NOMO-1 (cell line): ENCODE measurements at regions not wholly inside any gene's neighbourhood (a gene's known extent, or its start where the extent isn't known, plus 50 kb on each side); places are given as distances from the start of the nearest gene placed in this dataset.

Experiments used
- DNase-seq, 2 experiments: peaks; one replicate each; lab custom pipeline; 2025; ENCODE audit not compliant: unreplicated experiment in 2 of 2; lab: John Stamatoyannopoulos, UW

DNA sequence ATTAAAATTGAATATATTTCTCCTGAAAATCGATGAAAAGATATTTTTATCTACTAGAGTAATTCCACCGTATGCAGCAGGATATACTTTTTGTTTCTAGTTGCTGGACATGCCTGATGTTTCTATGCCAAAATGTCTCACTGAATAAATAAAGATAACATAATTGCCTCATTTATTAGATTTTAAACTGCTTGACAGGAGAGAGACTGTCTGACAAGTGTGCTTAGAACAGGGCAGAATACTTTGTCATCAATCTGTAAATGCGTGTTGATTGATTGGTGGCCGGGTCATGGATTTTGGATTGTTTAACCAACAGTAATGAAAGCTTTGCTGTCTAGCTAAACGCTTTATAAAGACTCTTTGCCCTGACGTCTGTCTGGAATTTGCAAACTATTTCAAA, 339.0 kb downstream of the CHRM3 start:
- DNase-seq, result no peak

DNA sequence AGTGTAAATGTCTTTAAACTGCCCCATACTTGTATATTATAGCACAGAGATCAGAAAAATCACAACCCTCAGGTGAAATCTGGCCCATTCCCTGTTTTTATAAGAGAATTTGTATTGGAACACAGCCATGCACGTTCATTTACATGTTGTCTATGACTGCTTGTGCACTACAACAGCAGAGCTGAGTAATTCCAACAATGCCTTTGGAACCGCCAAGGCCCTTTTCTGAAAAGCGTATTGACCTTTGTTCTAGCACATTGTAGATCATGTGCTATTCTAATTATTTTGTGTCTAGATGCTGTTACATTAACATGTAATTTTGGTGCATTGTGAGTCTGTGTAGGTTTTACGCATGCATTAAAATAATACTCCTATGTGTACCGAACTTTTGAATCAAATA, 339.6 kb downstream of the CHRM3 start:
- DNase-seq, result no peak

DNA sequence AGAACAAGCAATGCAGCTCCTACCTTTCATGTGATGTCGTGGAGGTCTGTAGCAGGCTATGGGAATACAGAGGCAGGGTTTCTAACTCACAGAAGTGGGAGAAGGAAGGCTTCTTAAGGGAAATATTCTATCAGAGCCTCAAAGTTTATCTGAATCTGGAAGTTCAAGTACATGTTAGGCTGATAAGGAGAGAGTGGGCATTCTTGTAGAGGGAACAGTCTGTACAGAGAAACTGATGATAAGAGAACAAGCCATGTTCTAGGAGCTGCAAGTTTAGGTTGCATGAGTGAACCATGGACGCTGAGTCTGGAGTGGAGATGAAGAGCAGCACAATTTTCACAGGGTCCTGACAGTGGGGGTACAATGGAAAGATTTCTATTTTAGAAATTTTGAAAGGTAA, 344.0 kb downstream of the CHRM3 start:
- DNase-seq, result no peak

DNA sequence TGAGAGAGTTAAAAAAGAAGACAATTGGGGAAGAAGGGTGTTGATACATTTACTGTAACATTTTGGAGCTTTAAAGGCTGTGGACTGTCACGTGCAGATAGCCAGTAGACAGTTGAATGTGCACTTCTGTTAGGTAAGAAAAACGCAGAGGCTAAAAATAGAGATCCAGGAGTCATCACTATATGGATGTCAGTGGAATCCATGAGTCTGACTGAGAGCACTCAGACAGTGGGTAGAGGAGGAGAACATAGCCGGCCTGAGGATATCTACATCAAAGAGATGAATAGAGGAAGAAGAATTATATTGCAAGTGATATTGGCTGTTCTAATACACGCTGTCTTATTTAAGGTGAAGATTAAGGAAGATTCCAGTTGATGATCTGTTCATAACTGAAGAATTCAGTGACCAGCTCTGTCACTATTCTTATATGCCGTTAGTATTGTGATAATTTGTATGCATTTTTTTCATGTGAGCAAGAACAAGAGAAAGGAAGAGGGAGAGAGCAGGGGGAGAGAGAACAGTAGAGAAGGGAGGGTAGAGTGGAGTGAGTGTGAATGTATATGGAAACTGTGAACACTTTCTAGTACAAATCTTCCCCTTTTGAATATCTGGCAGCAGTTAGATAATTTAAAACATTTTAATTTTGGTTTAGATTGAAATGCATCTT, 344.8 kb downstream of the CHRM3 start:
- no peak for DNase-seq

DNA sequence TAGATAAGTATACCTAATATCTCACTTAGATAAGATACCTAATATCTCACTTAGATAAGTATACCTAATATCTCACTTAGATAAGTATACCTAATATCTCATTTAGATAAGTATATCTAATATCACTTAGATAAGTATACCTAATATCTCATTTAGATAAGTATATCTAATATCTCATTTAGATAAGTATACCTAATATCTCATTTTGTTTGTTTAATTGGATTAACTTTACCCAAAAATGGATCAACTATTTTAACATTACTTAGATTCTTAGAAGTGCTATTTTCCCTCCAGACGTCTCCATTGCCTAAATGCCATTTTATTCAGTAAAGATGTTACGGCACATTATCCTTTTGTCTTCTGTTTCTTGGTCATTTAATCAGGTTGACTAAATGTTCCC, 346.4 kb downstream of the CHRM3 start:
- DNase-seq, result no peak

DNA sequence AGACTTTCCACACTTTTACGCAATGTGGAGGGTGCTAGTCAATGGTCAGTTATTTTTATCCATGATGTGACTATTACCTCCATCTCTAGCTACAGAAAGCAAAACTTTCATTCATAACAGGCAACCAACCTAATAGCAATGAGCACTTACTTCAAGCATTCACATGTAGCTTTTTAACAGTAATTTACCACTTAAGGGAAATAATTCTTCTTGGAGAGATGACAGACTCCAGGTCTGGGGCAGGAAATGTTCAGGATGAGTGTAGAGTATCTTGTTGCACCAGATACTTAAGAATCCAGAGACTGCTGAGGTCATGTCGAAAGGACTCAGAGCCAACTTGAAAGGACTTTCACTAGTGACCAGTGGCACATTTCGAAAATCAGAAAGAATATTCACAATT, 347.6 kb downstream of the CHRM3 start:
- no peak for DNase-seq

DNA sequence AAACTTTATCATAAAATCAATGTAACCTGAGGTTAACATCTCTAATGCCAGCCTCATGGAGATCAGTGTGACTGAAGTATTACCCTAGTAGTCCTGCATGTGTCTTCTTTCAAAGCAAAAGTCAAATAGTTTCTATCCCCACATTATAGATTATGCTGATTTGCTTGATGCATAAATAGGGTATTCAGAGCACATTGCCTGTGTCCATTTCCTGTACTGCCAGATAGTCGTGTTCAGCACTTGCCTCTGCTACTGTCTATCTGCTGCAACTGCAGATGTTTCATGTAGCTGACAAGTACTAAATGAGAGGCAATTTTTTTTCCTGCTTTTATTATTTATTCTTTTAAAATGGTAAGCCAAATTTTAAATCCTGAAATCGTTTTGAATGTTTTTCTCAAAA, 348.7 kb downstream of the CHRM3 start:
- DNase-seq, result no peak

DNA sequence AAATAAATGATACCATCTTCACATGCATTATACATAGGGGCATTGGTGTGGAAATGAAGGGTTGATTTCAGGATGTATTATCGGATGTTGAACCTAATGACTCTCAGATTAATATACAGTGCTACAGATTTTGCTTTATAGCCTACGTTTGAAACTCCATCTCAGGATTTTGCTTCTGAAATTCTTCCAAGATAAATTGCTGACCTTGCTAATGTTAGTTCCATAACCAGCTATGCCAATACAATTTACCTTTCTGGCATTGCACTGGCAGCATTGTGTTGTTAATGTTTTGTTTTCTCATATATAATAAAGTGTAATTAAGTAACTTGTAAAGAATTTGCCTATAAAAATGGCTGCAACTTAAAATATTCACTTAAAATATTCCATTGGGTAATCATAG, 350.1 kb downstream of the CHRM3 start:
- no peak for DNase-seq

DNA sequence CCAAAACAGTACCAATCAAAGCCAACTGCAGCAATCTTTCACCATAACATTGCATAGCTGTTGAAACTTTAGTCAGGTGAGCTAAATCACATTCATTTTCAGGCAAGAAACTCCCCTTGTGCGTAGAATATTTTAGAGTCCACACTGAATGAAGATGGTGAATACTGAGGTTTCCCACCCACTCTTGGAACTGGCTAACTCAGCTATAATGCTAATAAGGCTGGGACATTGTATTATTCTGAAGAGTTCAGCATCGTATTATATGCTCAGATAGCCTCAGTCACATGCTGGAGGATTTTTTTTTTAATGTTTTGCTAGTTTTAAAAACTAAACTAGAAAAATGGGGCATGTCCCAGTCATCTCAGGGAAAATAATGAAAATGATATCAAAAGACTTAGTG, 352.3 kb upstream of the FMN2 start:
- no peak for DNase-seq

DNA sequence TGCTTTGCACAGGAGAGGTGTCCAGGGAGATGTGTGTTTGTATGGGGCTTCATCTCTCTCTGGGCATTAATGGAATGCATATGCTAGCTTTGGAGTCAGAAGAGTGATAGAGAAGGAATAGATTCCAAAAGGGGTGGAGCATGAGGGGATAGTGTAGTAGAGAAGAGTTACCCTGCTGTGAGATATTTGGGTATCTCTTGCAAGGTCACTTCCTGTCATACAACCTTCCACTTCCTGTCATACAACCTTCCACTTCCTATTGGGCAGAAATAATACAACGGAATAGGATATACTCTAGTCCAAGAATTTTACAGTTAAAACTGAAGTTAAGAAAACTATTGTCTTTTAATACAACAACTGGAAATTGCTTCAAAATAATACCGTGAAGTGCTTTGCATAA, 351.8 kb upstream of the FMN2 start:
- DNase-seq, result no peak

DNA sequence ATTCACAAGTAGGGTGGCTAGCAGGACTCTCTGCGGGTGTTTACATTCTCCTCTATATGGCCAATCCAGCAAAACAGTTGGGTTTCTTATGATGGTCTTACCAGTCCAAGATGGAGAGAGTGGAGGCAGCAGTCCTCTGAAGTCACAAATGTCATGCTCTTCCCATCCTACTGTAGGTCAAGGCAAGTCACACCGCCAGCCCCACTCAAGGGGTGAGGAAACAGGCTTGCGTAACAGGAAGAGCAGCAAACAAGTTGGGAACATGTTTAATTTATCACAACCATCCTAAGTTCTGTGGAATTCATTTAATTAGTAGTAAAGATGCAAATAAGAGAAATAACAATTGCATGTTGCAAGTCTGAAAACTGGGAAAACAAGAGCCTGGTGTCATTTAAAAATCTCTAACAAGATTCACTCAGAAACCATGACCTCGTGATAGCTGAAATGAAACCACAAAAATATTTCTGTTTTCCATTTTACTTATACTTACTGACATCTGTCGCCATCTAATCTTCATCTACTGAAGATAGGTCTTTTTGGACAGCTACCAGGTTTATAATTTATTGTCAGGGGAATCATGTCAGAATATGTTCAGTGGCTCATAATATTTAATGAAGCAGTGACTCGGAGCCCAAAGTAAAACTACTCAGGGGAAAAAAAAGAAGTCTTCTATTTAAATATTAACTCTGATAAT, 349.1 kb upstream of the FMN2 start:
- no peak for DNase-seq

DNA sequence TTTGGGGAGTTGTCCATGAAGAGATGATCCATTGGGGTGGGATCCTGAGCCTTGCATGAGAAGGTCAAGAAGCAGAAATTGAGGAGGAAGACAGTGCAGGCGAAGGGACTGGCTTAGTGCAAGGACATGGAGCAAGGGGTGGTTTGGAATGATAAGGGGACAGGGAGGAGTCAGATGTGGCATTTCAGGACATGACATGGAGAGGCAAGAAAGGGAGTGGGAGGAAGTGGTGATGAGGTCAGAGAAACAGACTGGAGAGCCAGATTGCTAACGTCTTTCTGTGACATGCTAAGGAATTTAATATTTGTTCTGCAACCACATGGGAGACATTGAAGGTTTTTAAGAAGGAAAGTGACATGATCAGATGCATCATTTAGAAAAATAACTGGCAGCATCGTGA, 346.8 kb upstream of the FMN2 start:
- DNase-seq, result no peak

DNA sequence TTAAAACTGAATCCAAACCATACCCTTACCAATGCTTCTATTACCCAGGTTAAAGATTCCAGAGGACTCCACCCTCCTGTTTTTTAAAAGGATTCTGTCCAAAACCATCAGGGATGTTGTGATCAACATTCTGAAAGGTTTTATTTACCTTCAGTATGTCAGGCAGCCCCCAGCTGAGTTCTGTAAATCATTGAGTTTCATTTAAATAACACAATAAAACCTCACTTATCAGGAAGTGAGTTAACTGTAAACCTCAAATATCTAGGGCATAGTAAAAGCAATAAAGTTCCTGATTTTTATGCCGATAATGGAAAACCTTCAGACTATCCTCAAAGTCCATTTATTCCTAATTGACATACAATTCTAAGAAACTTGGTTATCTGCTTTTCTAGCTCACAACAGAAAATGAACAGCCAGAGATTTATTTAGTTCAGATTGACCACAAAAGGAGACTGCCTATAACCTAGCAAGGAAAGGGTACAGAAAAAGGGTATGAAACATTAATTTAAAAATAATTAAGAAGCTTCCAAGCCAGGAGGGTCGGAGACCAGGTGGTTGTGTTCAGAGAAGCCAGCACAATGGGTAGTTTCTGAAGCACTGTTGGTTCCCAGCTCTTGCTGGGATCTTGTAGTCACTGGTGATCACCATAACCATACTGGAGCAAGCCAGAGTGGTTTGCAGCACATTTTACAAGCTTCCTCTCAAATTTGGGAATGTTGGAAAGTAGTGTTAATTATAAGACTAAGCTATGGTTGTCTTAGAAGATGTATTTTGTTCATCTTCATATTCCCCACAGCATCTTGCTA, 336.4 kb upstream of the FMN2 start:
- no peak for DNase-seq

DNA sequence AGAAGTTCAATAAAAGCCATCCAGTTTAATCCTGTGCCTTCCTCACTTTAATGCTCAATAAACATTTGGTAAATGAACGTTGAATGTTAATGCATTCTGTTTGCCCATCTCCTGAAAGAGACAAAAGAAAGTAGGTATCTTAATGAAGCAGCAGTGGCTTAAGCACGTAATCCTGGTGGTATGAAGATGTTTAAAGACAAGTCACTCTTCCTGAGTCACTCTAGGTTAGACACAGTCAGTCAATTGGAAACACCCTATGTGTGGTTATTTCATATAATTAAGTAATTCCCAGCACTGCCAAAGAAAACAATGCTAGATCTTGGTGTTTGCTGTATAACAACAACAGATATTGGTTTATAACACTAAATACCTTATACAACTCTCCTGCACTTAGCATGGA, 334.0 kb upstream of the FMN2 start:
- DNase-seq, result no peak

DNA sequence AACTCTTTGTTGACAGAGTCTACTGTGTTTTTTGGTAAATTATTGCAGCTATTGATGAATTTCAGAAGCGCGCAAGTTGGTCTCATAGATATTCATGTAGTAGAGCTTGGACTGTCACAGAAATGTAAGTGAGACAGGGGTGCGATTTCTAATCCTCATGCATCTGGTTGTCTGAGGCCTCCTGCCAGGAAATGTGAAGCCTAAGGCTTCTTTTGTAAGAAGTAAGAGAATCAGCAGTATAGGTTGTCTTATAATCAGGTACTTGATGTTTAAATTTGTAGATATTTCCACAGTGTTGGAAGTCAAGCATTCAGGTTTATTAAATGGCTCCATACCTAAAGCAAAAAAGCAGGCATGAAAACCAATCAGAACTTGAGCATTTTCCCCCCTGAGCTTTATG, 332.9 kb upstream of the FMN2 start:
- no peak for DNase-seq

DNA sequence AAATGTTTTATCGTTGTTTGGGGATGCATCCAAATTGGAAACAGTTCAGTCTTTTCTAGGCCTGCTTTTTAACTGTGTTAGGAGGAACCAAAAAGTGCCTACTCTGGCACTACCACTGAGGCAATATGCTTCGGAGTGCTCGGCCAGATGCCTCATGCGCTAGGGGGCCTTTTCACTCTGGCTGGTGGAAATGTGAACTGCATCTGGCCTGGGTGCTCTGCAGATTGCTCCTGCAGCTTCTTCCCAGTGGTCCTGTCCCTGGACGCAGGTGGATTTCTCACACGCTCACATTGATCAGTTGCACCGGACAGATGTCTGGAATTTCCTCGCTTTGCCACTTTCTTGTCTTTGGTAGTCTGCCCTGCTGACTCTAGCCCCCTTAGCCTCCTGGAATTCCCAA, 330.2 kb upstream of the FMN2 start:
- DNase-seq, result no peak

DNA sequence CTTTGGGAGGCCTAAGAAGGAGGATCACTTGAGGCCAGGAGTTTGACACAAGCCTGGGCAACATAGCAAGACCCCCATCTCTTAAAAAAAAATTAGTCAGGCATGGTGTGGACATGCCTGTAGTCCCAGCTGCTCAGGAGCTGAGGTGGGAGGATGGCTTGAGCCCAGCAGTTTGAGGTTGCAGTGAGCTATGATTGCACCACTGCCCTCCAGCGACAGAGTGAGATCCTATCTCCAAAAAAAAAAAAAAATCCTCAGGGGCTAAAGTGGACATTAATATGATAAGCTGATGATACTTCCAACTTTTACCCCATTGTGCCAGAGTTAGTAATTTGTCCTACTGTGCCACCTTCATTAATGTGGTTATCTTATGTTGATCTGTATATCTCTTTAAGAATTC, 327.8 kb upstream of the FMN2 start:
- DNase-seq, result no peak

DNA sequence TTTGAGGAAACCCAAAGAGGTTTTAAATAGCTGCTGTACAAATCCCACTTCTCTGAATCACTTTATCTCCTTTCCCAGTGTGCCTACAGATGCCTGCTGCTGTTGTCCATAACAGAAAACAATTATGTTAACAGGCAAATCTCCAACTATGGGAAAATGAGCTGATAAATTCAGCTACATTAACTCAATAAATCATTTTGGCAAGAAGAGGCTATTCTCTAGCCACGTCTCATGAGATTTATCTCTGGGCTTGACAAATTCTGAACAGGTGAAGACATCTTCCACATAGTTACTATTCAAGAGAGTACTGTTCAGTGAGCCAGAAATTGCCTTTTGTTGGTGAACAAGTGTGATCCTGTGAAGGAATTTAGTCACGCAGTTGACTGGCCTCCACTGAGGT, 327.1 kb upstream of the FMN2 start:
- no peak for DNase-seq

DNA sequence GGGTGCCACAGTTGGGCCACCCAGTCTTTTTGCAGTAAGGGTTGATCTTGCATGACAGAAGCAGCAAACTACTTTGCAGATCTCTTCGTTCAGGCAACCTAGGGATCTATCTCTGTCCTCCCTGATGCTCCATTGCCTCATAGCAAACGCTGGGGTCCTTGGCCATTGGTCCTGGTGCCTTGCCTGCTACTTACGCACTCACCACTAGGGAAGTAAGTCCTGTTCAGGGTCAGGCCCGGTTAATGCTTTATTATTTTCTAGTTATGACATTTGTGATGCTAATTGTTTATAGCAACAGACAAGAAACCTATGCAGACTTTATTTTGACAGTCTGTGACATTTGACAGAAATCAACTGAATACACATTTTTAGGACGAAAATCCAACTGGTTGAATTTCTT, 326.5 kb upstream of the FMN2 start:
- DNase-seq, result no peak

DNA sequence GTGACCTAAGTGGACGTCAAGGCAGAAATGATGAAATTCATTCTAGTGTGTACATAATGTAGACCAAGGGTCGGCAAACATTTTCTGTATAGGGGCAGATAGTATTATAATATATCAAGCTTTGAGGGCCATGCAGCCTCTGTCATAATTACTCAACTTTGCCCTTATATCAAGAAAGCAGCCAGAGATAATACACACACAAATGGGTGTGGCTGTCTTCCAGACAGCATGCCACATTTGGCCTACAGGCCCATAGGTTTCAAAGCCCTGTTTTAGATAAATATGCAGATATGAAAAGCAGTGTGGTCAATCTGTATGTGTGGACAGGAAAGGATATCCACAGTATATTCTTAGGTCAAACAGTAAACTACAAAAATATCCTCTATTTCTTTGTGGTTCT, 320.1 kb upstream of the FMN2 start:
- DNase-seq, result no peak

DNA sequence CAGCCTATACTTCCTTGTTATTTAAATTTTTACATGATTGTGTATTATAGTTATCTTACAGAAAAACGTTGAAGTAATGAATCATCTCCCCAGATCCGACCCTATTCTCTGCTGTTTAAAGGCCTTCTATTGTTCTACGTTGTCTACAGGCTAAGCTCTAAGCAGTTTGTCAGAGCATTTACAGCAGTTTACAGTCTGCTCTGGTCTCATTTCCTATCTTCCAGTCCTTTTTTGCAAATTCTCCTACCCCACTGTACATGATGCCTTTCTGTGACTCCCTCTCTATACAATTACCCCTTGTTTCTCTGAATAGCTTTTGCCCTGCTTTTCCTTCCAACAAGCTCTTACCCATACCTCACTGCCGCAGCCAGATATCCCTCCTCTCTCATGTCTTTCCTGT, 319.2 kb upstream of the FMN2 start:
- DNase-seq, result no peak

DNA sequence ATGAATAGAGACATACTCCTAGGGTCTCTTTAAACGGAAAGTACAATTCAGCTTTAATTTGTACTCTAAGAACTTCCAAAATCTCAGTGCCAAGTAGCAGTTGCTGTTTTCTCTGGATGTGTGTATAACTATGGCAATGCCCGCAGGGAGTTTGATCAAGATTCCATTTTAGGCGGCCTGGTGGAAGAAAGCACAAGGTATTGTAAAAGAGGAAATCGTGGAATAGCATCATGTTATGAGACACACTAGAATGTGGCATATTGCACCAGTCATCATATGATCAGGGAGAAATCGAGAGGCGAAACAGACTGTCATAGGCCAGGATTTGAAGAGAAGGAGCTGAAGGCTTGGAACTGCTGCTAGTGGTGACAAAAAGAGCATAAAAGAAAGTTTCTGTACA, 316.2 kb upstream of the FMN2 start:
- DNase-seq, result no peak
